BLaER1 treated with 17β-estradiol and CSF1 and Interleukin-3, amounts not matched to agents 10 nM and 100 nM (cell line): ENCODE measurements at regions not wholly inside any gene's neighbourhood (a gene's known extent, or its start where the extent isn't known, plus 50 kb on each side); places are given as distances from the start of the nearest gene placed in this dataset.
"Not testable (repeated sequence)": the region's sequence is repeated elsewhere in the genome, so short reads cannot be mapped to it uniquely, and the experiment has no call there.

ENCODE experiments used
- H3K27ac ChIP-seq, 11 experiments: shearing (Covaris generic); formaldehyde crosslinking; 2 replicates each; pipeline ENCODE4 v1.8.1; 2022
- H3K27me3 ChIP-seq, 11 experiments: shearing (Covaris generic); formaldehyde crosslinking; 2 replicates each; pipeline ENCODE4 v1.8.1; 2022
- H3K36me3 ChIP-seq, 11 experiments: shearing (Covaris generic); formaldehyde crosslinking; 2 replicates each; pipeline ENCODE4 v1.8.1; 2022
- H3K4me1 ChIP-seq, 10 experiments: shearing (Covaris generic); formaldehyde crosslinking; 2 replicates each; pipeline ENCODE4 v1.8.1; 2022
- H3K4me2 ChIP-seq, 11 experiments: shearing (Covaris generic); formaldehyde crosslinking; 2 replicates each; pipeline ENCODE4 v1.8.1; 2022
- H3K4me3 ChIP-seq, 10 experiments: shearing (Covaris generic); formaldehyde crosslinking; 2 replicates each; pipeline ENCODE4 v1.8.1; 2022
- H3K9ac ChIP-seq, 11 experiments: shearing (Covaris generic); formaldehyde crosslinking; 2 replicates each; pipeline ENCODE4 v1.8.1; 2022
- H3K9me3 ChIP-seq, 11 experiments: shearing (Covaris generic); formaldehyde crosslinking; replicated peaks in 1 of 11; 2 replicates each; pipeline ENCODE4 v1.8.1; 2022
- H4K20me1 ChIP-seq, 11 experiments: shearing (Covaris generic); formaldehyde crosslinking; 2 replicates each; pipeline ENCODE4 v1.8.1; 2022
- Cebpa-rat ChIP-seq, 11 experiments: shearing (Covaris generic); IDR thresholded peaks; 2 replicates each; pipeline ENCODE4 v1.8.1; 2022

GRCh38 chr13:90568165-90568564 lies 779.3 kb upstream of the MIR17HG start:
- Histone ChIP-seq H3K9ac (no peak overlapping the region), H3K27ac (no peak overlapping the region), H3K4me2 (no peak overlapping the region), H3K9me3 (peaks cover 4 to 27% (median 8%) of the 10 kb centered on the region in 11 experiments; a peak in 16 of 22 replicates), H3K27me3 (no peaks in the 10 kb centered on the region), H4K20me1 (no peaks in the 10 kb centered on the region), H3K4me1 (peaks cover 11 to 35% (median 13%) of the 10 kb centered on the region in 10 experiments; a peak in 19 of 20 replicates), H3K4me3 (no peak overlapping the region), H3K36me3 (no peaks in the 10 kb centered on the region)
- no peak for TF ChIP-seq Cebpa-rat (IDR thresholded peaks at IDR 0.05)

DNA sequence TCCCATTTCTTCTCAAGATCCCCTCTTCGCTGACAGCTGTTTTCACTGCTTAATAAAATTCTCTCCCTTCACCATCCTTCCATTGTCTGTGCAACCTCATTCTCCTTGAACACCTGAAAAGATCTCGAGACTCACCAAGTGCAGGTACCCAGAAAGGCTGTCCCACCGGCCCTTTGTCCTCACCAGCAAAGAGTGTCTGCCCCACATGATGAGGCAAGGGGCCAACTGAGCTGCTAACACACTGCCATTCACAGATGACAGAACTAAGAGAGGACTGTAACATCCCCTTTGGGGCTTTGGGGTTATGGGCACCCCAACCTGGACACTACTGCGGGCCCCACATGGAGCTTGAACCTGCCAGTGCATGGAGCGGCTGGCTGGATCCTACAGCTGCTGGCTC lies 771.4 kb upstream of the MIR17HG start:
- Histone ChIP-seq H3K4me2 (no peak overlapping the region), H3K27me3 (no peaks in the 10 kb centered on the region), H3K4me1 (peaks cover 0 to 14% (median 0%) of the 10 kb centered on the region in 10 experiments; a peak in 5 of 20 replicates), H3K27ac (no peak overlapping the region), H3K4me3 (no peak overlapping the region), H4K20me1 (no peaks in the 10 kb centered on the region), H3K36me3 (no peaks in the 10 kb centered on the region), H3K9ac (no peak overlapping the region), H3K9me3 (no peaks in the 10 kb centered on the region)
- no peak for TF ChIP-seq Cebpa-rat (IDR thresholded peaks at IDR 0.05)

GRCh38 chr13:90577726-90578125 lies 769.8 kb upstream of the MIR17HG start:
- H3K4me3 ChIP-seq = no peak overlapping the region
- H3K36me3 ChIP-seq = no peaks in the 10 kb centered on the region
- H3K9me3 ChIP-seq = no peaks in the 10 kb centered on the region; a peak in 1 of 22 replicates
- H3K4me1 ChIP-seq = peaks cover 0 to 14% (median 0%) of the 10 kb centered on the region in 10 experiments; a peak in 5 of 20 replicates
- no peaks in the 10 kb centered on the region for H3K27me3 ChIP-seq
- peak overlapping the region in 4 of 11 experiments; percentile 9 to 36 (median 15); a peak in 4 of 22 replicates for H3K4me2 ChIP-seq
- no peak overlapping the region for H3K9ac ChIP-seq
- H4K20me1 ChIP-seq = no peaks in the 10 kb centered on the region
- H3K27ac ChIP-seq = no peak overlapping the region
- no peak for TF ChIP-seq Cebpa-rat (IDR thresholded peaks at IDR 0.05)

GRCh38 chr13:90585392-90585791 lies 762.1 kb upstream of the MIR17HG start:
- no peak overlapping the region for H3K4me3 ChIP-seq
- no peaks in the 10 kb centered on the region for H4K20me1 ChIP-seq
- TF ChIP-seq Cebpa-rat (IDR thresholded peaks at IDR 0.05) = no peak
- no peak overlapping the region for H3K9ac ChIP-seq
- no peaks in the 10 kb centered on the region for H3K4me1 ChIP-seq
- H3K36me3 ChIP-seq = no peaks in the 10 kb centered on the region
- no peak overlapping the region for H3K4me2 ChIP-seq
- peaks cover 0 to 9% (median 0%) of the 10 kb centered on the region in 11 experiments; a peak in 6 of 22 replicates for H3K9me3 ChIP-seq
- no peak overlapping the region for H3K27ac ChIP-seq
- no peaks in the 10 kb centered on the region for H3K27me3 ChIP-seq

DNA sequence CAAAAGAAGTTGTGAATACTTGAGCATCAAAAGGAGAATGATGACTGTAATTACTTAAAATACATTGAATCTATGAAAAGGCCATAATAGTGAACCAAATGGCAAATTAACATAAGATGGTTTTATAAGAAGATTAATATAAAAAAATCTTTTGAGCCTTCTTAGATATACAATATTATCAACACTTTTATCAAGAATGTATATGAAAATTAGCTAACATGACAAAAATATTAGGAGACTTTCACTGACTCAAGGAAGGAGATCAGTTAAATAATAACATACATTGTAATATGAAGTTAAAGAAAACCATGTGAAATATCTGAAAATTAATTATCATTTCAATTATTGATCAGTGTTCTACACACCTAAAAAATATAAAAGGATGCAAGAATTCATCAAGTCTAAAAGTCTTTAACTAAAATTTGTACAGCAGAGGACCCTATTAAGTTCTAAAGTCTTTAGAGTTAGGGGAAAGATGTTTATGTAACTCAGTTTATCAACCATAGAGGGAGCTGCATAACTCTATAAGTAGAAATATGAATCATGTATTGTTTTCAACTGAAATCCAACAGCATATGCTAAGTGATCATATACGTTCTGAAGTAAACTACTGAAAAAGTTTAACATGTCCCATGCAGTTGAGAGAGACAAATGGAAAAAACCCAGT lies 756.1 kb upstream of the MIR17HG start:
- no peak for TF ChIP-seq Cebpa-rat (IDR thresholded peaks at IDR 0.05)
- Histone ChIP-seq H3K36me3 (no peaks in the 10 kb centered on the region), H3K9ac (no peak overlapping the region), H3K4me3 (no peak overlapping the region), H3K27ac (no peak overlapping the region), H3K4me2 (no peak overlapping the region), H4K20me1 (no peaks in the 10 kb centered on the region), H3K4me1 (no peaks in the 10 kb centered on the region), H3K9me3 (peaks cover 0 to 4% (median 0%) of the 10 kb centered on the region in 11 experiments; a peak in 3 of 22 replicates), H3K27me3 (no peaks in the 10 kb centered on the region)

DNA sequence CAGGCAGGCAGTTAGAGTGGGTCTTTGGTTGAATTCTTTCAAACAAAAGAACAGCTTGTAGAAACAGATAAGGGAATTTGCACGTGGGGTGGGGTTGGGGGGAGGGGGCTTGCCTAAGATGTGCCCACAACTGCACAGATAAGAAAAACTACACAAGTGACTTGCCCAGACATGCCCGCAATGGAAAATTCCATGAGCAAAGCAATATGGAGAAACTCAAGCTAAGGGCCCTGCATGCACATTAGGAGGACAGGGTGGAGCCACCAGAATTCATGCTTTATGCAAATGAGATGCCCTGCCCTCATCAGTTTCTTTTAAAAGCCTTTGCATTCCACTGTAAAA lies 755.6 kb upstream of the MIR17HG start:
- Histone ChIP-seq H3K36me3 (no peaks in the 10 kb centered on the region), H4K20me1 (no peaks in the 10 kb centered on the region)

DNA sequence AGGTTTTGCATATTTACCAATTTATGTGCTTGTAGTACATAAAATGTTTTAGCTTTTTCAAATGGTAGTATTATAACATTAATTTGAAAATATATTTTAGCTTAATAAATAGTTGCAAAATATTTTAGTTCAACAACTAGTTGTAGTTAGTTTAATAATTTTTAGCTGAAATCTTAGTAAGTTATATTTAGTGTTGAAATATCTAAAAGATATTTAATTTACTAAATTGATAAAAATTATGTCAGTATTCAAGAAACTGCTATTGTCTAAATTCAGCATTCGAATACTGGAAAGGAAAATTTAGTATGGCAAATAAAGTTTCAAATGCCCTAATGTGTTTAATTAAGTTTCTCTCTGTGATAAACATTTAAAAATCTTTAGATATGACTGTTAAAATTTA lies 754.5 kb upstream of the MIR17HG start:
- no peak overlapping the region for H3K9ac ChIP-seq
- H3K9me3 ChIP-seq = peaks cover 0 to 4% (median 0%) of the 10 kb centered on the region in 11 experiments; a peak in 3 of 22 replicates
- H3K4me1 ChIP-seq = no peaks in the 10 kb centered on the region
- no peaks in the 10 kb centered on the region for H3K27me3 ChIP-seq
- H3K27ac ChIP-seq = no peak overlapping the region
- no peaks in the 10 kb centered on the region for H3K36me3 ChIP-seq
- H3K4me3 ChIP-seq = no peak overlapping the region
- TF ChIP-seq Cebpa-rat (IDR thresholded peaks at IDR 0.05) = no peak
- H4K20me1 ChIP-seq = no peaks in the 10 kb centered on the region
- no peak overlapping the region for H3K4me2 ChIP-seq

More for the DNA sequence above, 755.6 kb upstream of the MIR17HG start:
- H3K27me3 ChIP-seq = no peaks in the 10 kb centered on the region
- no peak overlapping the region for H3K4me3 ChIP-seq
- TF ChIP-seq Cebpa-rat (IDR thresholded peaks at IDR 0.05) = no peak
- no peak overlapping the region for H3K27ac ChIP-seq
- H3K9ac ChIP-seq = no peak overlapping the region
- H3K4me1 ChIP-seq = no peaks in the 10 kb centered on the region
- H3K4me2 ChIP-seq = no peak overlapping the region
- peaks cover 0 to 4% (median 0%) of the 10 kb centered on the region in 11 experiments; a peak in 3 of 22 replicates for H3K9me3 ChIP-seq

- Histone ChIP-seq H3K4me2 (no peak overlapping the region), H3K9ac (no peak overlapping the region), H4K20me1 (no peaks in the 10 kb centered on the region), H3K27me3 (no peaks in the 10 kb centered on the region), H3K4me1 (no peaks in the 10 kb centered on the region), H3K4me3 (no peak overlapping the region), H3K36me3 (no peaks in the 10 kb centered on the region), H3K27ac (no peak overlapping the region), H3K9me3 (peaks cover 0 to 4% (median 0%) of the 10 kb centered on the region in 11 experiments; a peak in 3 of 22 replicates)
- TF ChIP-seq Cebpa-rat (IDR thresholded peaks at IDR 0.05) = no peak
Measured at GRCh38 chr13:90594681-90595080, 752.8 kb upstream of the MIR17HG start.

- no peaks in the 10 kb centered on the region for H3K4me1 ChIP-seq
- no peaks in the 10 kb centered on the region for H3K9me3 ChIP-seq
- no peak for TF ChIP-seq Cebpa-rat (IDR thresholded peaks at IDR 0.05)
- no peak overlapping the region for H3K4me2 ChIP-seq
- no peak overlapping the region for H3K27ac ChIP-seq
- H3K4me3 ChIP-seq = no peak overlapping the region
- no peaks in the 10 kb centered on the region for H3K36me3 ChIP-seq
- no peaks in the 10 kb centered on the region for H3K27me3 ChIP-seq
- no peaks in the 10 kb centered on the region for H4K20me1 ChIP-seq
- no peak overlapping the region for H3K9ac ChIP-seq
Measured at GRCh38 chr13:90605664-90606063, 741.8 kb upstream of the MIR17HG start.

DNA sequence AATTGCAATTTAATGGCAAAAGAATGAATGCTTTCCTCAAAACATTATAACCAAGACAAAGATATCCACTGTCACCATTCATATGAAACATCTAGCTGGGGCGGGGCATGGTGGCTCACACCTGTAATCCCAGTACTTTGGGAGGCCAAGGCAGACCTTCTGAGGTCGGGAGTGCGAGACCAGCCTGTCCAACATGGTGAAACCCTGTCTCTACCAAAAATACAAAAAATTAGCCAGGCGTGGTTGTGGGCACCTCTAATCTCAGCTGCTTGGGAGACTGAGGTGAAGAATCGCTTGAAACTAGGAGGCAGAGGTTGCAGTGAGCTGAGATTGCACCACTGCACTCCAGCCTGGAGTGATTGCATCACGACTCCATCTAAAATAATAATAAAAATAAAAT lies 740.6 kb upstream of the MIR17HG start:
- not testable (repeated sequence) for H3K9ac ChIP-seq, H3K27ac ChIP-seq, H3K27me3 ChIP-seq, H3K36me3 ChIP-seq, H3K4me1 ChIP-seq, H3K4me2 ChIP-seq, H3K9me3 ChIP-seq, H4K20me1 ChIP-seq, H3K4me3 ChIP-seq
